ENCODE measurements at regions not wholly inside any gene's neighbourhood (a gene's known extent, or its start where the extent isn't known, plus 50 kb on each side); places are given as distances from the start of the nearest gene placed in this dataset.

GRCh38 chrX:42442745-42443144, 335.2 kb downstream of the PPP1R2C start:
- no peak overlapping the region for H3K27ac ChIP-seq
- H3K36me3 ChIP-seq, result no peaks in the 10 kb centered on the region
- no peaks in the 10 kb centered on the region for H3K27me3 ChIP-seq (ENCODE audit: insufficient read depth, low read depth, severe bottlenecking)
- TF ChIP-seq CTCF (IDR thresholded peaks at IDR 0.05; ENCODE audit: low read depth, low read length), result no peak
- no peaks in the 10 kb centered on the region for H3K9me3 ChIP-seq (ENCODE audit: severe bottlenecking)
- H3K4me3 ChIP-seq (ENCODE audit: low read depth, low read length), result no peak overlapping the region
- no peak for DNase-seq

GRCh38 chrX:42437211-42437610, 340.8 kb downstream of the PPP1R2C start:
- no peaks in the 10 kb centered on the region for H3K9me3 ChIP-seq (ENCODE audit: severe bottlenecking)
- no peak overlapping the region for H3K4me3 ChIP-seq (ENCODE audit: low read depth, low read length)
- no peaks in the 10 kb centered on the region for H3K27me3 ChIP-seq (ENCODE audit: insufficient read depth, low read depth, severe bottlenecking)
- no peak for TF ChIP-seq CTCF (IDR thresholded peaks at IDR 0.05; ENCODE audit: low read depth, low read length)
- DNase-seq, result no peak
- no peak overlapping the region for H3K27ac ChIP-seq
- H3K36me3 ChIP-seq, result no peaks in the 10 kb centered on the region

- no peak for DNase-seq
- TF ChIP-seq CTCF (IDR thresholded peaks at IDR 0.05; ENCODE audit: low read depth, low read length), result no peak
- peaks cover 4% of the 10 kb centered on the region for H3K27me3 ChIP-seq (ENCODE audit: insufficient read depth, low read depth, severe bottlenecking)
- no peak overlapping the region for H3K4me3 ChIP-seq (ENCODE audit: low read depth, low read length)
- no peak overlapping the region for H3K27ac ChIP-seq
- H3K9me3 ChIP-seq (ENCODE audit: severe bottlenecking), result no peaks in the 10 kb centered on the region
- H3K36me3 ChIP-seq, result no peaks in the 10 kb centered on the region
Measured at GRCh38 chrX:42434458-42435166, 343.4 kb downstream of the PPP1R2C start.

- no peaks in the 10 kb centered on the region for H3K36me3 ChIP-seq
Measured at GRCh38 chrX:42432552-42432951, 345.4 kb downstream of the PPP1R2C start.

GRCh38 chrX:42422961-42423360, 355.0 kb downstream of the PPP1R2C start:
- H3K4me3 ChIP-seq (ENCODE audit: low read depth, low read length), result no peak overlapping the region
- no peaks in the 10 kb centered on the region for H3K36me3 ChIP-seq
- no peak for DNase-seq
- no peak for TF ChIP-seq CTCF (IDR thresholded peaks at IDR 0.05; ENCODE audit: low read depth, low read length)
- H3K27me3 ChIP-seq (ENCODE audit: insufficient read depth, low read depth, severe bottlenecking), result peaks cover 3% of the 10 kb centered on the region
- H3K27ac ChIP-seq, result no peak overlapping the region
- H3K9me3 ChIP-seq (ENCODE audit: severe bottlenecking), result no peaks in the 10 kb centered on the region

More at GRCh38 chrX:42432552-42432951, 345.4 kb downstream of the PPP1R2C start:
- no peak for TF ChIP-seq CTCF (IDR thresholded peaks at IDR 0.05; ENCODE audit: low read depth, low read length)
- no peak for DNase-seq
- Histone ChIP-seq H3K27ac (no peak overlapping the region), H3K9me3 (ENCODE audit: severe bottlenecking) (no peaks in the 10 kb centered on the region), H3K4me3 (ENCODE audit: low read depth, low read length) (no peak overlapping the region), H3K27me3 (ENCODE audit: insufficient read depth, low read depth, severe bottlenecking) (peaks cover 4% of the 10 kb centered on the region)

GRCh38 chrX:42420426-42420825, 357.5 kb downstream of the PPP1R2C start:
- DNase-seq, result no peak
- Histone ChIP-seq H3K27ac (no peak overlapping the region), H3K9me3 (ENCODE audit: severe bottlenecking) (no peaks in the 10 kb centered on the region), H3K27me3 (ENCODE audit: insufficient read depth, low read depth, severe bottlenecking) (peaks cover 3% of the 10 kb centered on the region), H3K4me3 (ENCODE audit: low read depth, low read length) (no peak overlapping the region), H3K36me3 (no peaks in the 10 kb centered on the region)
- no peak for TF ChIP-seq CTCF (IDR thresholded peaks at IDR 0.05; ENCODE audit: low read depth, low read length)
